ENCODE measurements at regions not wholly inside any gene's neighbourhood (a gene's known extent, or its start where the extent isn't known, plus 50 kb on each side); places are given as distances from the start of the nearest gene placed in this dataset.

DNA sequence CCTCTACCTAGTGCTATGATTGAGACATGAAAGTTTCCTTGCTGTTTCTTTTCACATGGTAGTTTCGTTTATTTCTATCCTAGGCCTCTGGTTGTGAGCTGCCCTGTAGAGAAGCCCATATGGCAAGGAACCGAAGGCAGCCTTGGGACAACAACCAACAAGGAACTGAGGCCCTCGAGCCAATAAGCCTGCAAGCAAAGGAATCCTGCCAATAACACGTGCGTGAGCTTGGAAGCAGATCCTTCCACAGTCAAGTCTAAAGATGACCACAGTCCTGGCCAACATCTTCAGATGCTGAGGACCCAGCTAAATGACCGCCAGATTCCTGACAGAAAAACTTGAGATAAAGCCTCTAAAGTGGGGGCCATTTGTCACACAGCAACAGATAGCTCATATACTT lies 100.4 kb upstream of the FAM9B start:
- Histone ChIP-seq H3K27ac (no peak overlapping the region), H3K4me1 (no peaks in the 10 kb centered on the region), H3K36me3 (no peaks in the 10 kb centered on the region), H3K27me3 (no peaks in the 10 kb centered on the region), H3K4me3 (no peak overlapping the region), H3K9me3 (no peaks in the 10 kb centered on the region)
- TF ChIP-seq POLR2A (IDR thresholded peaks at IDR 0.05) (no peak), EP300 (IDR thresholded peaks at IDR 0.05) (no peak)
- TF ChIP-seq, protein P1, sequence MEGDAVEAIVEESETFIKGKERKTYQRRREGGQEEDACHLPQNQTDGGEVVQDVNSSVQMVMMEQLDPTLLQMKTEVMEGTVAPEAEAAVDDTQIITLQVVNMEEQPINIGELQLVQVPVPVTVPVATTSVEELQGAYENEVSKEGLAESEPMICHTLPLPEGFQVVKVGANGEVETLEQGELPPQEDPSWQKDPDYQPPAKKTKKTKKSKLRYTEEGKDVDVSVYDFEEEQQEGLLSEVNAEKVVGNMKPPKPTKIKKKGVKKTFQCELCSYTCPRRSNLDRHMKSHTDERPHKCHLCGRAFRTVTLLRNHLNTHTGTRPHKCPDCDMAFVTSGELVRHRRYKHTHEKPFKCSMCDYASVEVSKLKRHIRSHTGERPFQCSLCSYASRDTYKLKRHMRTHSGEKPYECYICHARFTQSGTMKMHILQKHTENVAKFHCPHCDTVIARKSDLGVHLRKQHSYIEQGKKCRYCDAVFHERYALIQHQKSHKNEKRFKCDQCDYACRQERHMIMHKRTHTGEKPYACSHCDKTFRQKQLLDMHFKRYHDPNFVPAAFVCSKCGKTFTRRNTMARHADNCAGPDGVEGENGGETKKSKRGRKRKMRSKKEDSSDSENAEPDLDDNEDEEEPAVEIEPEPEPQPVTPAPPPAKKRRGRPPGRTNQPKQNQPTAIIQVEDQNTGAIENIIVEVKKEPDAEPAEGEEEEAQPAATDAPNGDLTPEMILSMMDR (IDR thresholded peaks at IDR 0.05) = no peak
- no peak for DNase-seq (ENCODE audit: low spot score in 2 of 2)
- 73 to 83% methylated on average over 6 of the region's 6 CpGs for WGBS, 2 donors

DNA sequence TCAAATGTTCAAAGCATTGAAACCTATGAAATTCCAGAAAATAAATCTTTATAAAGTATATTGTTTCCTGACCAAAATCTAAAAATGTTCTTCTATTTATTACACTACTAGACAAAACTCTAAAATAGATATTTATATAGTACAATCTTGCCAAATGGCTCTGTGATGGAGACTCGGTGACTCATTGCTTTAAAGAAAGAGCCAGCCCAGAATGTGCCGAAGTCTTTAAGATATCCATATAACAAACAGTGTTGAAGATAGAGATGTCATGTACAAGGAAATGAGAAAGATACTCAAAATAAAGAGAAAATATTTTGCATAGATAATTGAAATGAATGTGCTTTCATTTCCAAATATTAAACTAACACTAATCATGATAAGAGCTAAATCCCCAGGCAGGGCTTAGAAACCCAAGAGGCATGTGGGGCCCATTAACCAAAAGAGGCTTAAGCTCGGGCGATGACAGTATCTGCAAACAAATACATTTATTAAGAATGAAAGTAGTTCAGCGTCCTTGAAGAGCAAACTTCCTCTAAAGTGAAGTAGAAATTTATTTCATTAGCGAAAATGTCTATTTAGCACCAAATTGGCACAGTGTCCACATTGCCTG lies 102.1 kb upstream of the FAM9B start:
- H3K27me3 ChIP-seq = no peaks in the 10 kb centered on the region
- H3K4me3 ChIP-seq = no peak overlapping the region
- no peaks in the 10 kb centered on the region for H3K36me3 ChIP-seq
- no peaks in the 10 kb centered on the region for H3K9me3 ChIP-seq
- H3K4me1 ChIP-seq = no peaks in the 10 kb centered on the region
- 61 to 73% methylated on average over 6 of the region's 6 CpGs for WGBS, 2 donors
- DNase-seq (ENCODE audit: low spot score in 2 of 2) = no peak
- TF ChIP-seq, protein P1 (IDR thresholded peaks at IDR 0.05) = no peak
- no peak overlapping the region for H3K27ac ChIP-seq

DNA sequence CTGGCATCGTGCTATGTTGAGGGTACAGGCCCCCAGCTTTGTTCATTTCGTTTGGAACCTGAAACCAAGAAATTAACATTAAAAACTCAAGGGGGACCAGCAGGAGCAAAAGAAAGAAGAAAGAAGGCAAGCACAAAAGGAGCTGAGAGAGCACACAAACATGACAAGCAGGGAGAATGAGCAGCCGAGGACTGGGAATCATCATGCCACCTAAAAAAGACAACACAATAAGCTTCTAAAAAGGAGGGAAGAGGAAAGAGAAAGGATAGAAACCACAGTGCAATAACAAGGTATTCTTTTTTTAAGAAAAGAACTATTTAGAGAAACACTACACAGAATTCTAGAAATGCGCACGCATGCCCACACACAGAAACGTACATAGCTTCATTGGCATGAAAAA lies 103.2 kb upstream of the FAM9B start:
- H3K27me3 ChIP-seq = no peaks in the 10 kb centered on the region
- TF ChIP-seq POLR2A (IDR thresholded peaks at IDR 0.05) (no peak), EP300 (IDR thresholded peaks at IDR 0.05) (no peak)
- TF ChIP-seq, protein P1 (IDR thresholded peaks at IDR 0.05) = no peak
- no peaks in the 10 kb centered on the region for H3K4me1 ChIP-seq
- H3K9me3 ChIP-seq = no peaks in the 10 kb centered on the region
- 81 to 90% methylated on average over 6 of the region's 6 CpGs for WGBS, 2 donors
- no peak for DNase-seq (ENCODE audit: low spot score in 2 of 2)
- H3K27ac ChIP-seq = no peak overlapping the region
- no peak overlapping the region for H3K4me3 ChIP-seq
- no peaks in the 10 kb centered on the region for H3K36me3 ChIP-seq

DNA sequence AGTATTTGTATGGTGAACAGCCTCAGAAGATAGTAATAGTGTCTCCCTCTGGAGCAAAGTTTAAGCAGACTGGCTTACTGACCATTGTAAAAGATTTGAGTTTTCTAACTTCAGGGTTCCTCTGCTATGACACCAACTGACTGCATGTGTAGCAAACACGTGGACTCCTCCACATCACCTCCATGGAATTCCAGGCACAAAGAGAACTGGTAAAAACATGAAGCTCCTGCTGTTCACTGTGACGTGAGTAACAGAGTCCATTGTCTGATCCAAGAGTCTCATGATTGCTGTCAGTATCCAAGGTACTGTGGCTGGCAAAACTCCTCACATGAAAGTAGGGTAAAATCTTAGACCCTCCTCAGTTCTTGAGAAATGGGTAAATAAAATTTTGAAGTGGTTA lies 107.6 kb upstream of the FAM9B start:
- H3K4me3 ChIP-seq = no peak overlapping the region
- no peaks in the 10 kb centered on the region for H3K9me3 ChIP-seq
- DNase-seq (ENCODE audit: low spot score in 2 of 2) = no peak
- no peaks in the 10 kb centered on the region for H3K4me1 ChIP-seq
- TF ChIP-seq EP300 (IDR thresholded peaks at IDR 0.05) (no peak), POLR2A (IDR thresholded peaks at IDR 0.05) (no peak)
- TF ChIP-seq, protein P1 (IDR thresholded peaks at IDR 0.05) = no peak
- no peaks in the 10 kb centered on the region for H3K27me3 ChIP-seq
- H3K36me3 ChIP-seq = no peaks in the 10 kb centered on the region
- H3K27ac ChIP-seq = no peak overlapping the region
- 57 to 80% methylated on average over 2 of the region's 2 CpGs for WGBS, 2 donors

DNA sequence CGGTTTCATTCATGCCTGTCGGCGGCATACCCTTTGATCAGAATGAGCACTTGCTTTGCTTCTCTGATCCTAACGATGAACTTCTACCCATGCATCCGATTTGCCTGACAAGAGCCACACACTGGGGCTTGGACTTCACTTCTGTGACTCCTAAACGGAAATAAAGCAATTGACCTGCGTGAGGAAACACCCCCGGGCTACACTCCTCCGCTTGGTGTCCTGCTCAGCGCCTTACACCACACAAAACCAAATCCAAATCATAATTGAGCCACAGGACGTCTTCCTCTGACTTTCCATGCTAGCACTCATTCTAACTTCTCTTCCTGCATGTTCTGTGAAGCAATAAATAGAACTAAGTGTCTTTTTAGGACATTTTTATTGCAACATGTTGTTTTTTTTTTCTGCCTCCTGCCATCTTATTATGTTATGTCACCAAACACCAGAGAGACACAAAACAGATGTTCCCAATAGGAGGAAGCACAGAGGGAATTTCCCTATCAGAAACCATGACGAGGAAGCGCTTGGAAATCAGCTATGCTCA lies 110.8 kb upstream of the FAM9B start:
- Histone ChIP-seq H3K36me3 (no peaks in the 10 kb centered on the region), H3K27me3 (no peaks in the 10 kb centered on the region), H3K4me3 (no peak overlapping the region), H3K9me3 (no peaks in the 10 kb centered on the region), H3K27ac (no peak overlapping the region), H3K4me1 (peaks cover 0 to 18% (median 3%) of the 10 kb centered on the region in 4 donors)
- TF ChIP-seq, protein P1 (IDR thresholded peaks at IDR 0.05) = no peak
- TF ChIP-seq EP300 (IDR thresholded peaks at IDR 0.05) (no peak), POLR2A (IDR thresholded peaks at IDR 0.05) (no peak)
- no peak for DNase-seq (ENCODE audit: low spot score in 2 of 2)
- 60 to 76% methylated on average over 13 of the region's 13 CpGs for WGBS, 2 donors
